PC-9 (cell line): ENCODE measurements at regions not wholly inside any gene's neighbourhood (a gene's known extent, or its start where the extent isn't known, plus 50 kb on each side); places are given as distances from the start of the nearest gene placed in this dataset.

ENCODE experiments used
- BruUV-seq: library from RNA; stranded (reverse); fragments of 400-500 nt; replicated peaks from 2 replicates; lab custom pipeline; 2021; lab: Mats Ljungman, UMichigan
- CTCF ChIA-PET: fragments of 300-600 bp; sonication (Branson Sonifier 250); formaldehyde crosslinking; loops from one replicate; lab custom pipeline; 2022; ENCODE audit warnings: antibody characterized with exemption; lab: Charles Lee
- POLR2A ChIA-PET: fragments of 300-600 bp; sonication (Branson Sonifier 250); formaldehyde crosslinking; loops from one replicate; lab custom pipeline; 2022; ENCODE audit warnings: antibody characterized with exemption; ENCODE audit not compliant: unreplicated experiment; lab: Charles Lee
- DNase-seq, 2 experiments: peaks; one replicate each; pipeline versions ENCODE4 v3.0.0 to v3.0.0-alpha.2; 2015 to 2022; ENCODE audit warnings: mixed read lengths in 1 of 2
- H2AFZ ChIP-seq: fragments of 200-600 bp; sonication (generic); 2 replicates; pipeline ENCODE4 v1.8.1; 2017; ENCODE audit warnings: antibody characterized with exemption
- H3F3A ChIP-seq: fragments of 200-600 bp; sonication (generic); 2 replicates; pipeline ENCODE4 v1.8.1; 2017; ENCODE audit warnings: antibody characterized with exemption, mild to moderate bottlenecking, low read depth; ENCODE audit not compliant: insufficient read depth
- H3K27ac ChIP-seq: fragments of 200-600 bp; sonication (generic); 2 replicates; pipeline ENCODE4 v1.6.1; 2016; ENCODE audit warnings: mixed run types
- H3K27me3 ChIP-seq: fragments of 200-600 bp; sonication (generic); 2 replicates; pipeline ENCODE4 v1.6.1; 2016; ENCODE audit warnings: low read depth, mixed run types; ENCODE audit not compliant: insufficient read depth
- H3K36me3 ChIP-seq: fragments of 200-600 bp; sonication (generic); 2 replicates; pipeline ENCODE4 v1.6.1; 2016; ENCODE audit warnings: low read depth, mixed run types
- H3K4me1 ChIP-seq: fragments of 200-600 bp; sonication (generic); replicated peaks from 2 replicates; pipeline ENCODE4 v1.6.1; 2016; ENCODE audit warnings: mixed run types; ENCODE audit not compliant: insufficient read depth
- H3K4me2 ChIP-seq: fragments of 200-600 bp; sonication (generic); 2 replicates; pipeline ENCODE4 v1.6.1; 2017; ENCODE audit warnings: mixed run types
- H3K4me3 ChIP-seq: fragments of 200-600 bp; sonication (generic); 2 replicates; pipeline ENCODE4 v1.6.1; 2016; ENCODE audit warnings: mixed run types
- H3K79me2 ChIP-seq: fragments of 200-600 bp; sonication (generic); 2 replicates; pipeline ENCODE4 v1.6.1; 2017; ENCODE audit warnings: low read depth, mixed run types
- H3K9me2 ChIP-seq: fragments of 200-600 bp; sonication (generic); 2 replicates; pipeline ENCODE4 v1.8.1; 2017; ENCODE audit warnings: mild to moderate bottlenecking; ENCODE audit not compliant: insufficient read depth
- H3K9me3 ChIP-seq: fragments of 200-600 bp; sonication (generic); 2 replicates; pipeline ENCODE4 v1.8.1; 2016; ENCODE audit warnings: low read depth; ENCODE audit not compliant: insufficient read depth
- H4K20me1 ChIP-seq: fragments of 200-600 bp; sonication (generic); 2 replicates; pipeline ENCODE4 v1.8.1; 2017; ENCODE audit not compliant: insufficient read depth
- EZH2 ChIP-seq: fragments of 200-600 bp; sonication (generic); IDR thresholded peaks from 2 replicates; pipeline ENCODE4 v1.8.0; 2017; ENCODE audit warnings: antibody characterized with exemption, low read depth
- intact Hi-C: fragments of 100-400 bp; cut with micrococcal nuclease; formaldehyde crosslinking; loops from one replicate; pipeline ENCODE4 v1.10.0; 2022; ENCODE audit not compliant: unreplicated experiment
- TF ChIP-seq, protein P1 (sequence below): fragments of 200-600 bp; sonication (generic); conservative IDR thresholded peaks from 2 replicates; pipeline ENCODE4 v1.6.1; 2017; ENCODE audit warnings: mixed run types, antibody characterized with exemption, mild to moderate bottlenecking, moderate library complexity

DNA sequence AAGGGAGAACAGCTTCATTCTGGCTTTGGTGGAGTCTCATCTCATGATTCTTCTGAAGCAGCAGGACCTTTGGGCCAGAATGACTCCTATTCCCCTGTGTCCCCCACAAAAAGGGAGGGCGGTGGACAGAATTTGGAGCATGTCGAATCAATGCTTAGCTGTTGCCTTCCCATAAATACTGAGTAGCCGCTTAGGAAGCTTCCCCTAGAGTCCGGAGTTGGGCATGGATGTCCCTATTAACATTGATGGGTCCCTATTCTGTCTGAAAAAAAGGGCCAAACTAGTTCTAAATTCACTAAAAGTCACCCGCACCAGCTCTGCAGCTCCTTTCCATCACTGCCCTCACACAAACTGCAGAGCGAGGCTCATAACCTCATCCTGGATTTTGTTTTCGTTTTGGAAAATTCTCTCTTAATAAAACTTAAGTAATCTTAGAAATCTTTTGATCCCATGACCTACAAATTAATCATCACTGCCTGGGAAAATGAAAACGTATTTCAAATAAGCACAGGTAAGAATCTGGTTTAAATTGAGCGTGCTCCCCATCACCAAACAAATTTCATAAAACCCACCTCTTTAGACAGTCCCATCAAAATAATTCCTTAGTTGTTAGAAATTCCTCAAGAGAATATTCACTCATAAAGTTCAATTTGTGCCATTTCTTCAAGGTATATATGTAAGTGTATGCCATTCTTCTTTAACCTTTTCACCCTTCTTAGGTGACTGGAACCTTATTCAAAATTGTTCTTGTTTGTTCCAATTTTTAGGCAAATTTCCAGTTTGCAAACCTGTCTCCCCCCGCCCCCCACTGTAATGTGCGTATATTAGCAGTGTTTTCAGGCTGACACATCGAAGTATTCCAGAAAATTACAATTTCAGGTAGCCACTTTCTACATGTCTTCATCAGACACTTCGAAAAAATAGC, 53.3 kb upstream of the NKAP start:
- Histone ChIP-seq H2AFZ (no peak overlapping the region), H3K27me3 (peaks cover 47% of the 10 kb centered on the region), H3F3A (no peaks in the 10 kb centered on the region), H3K4me2 (no peak overlapping the region), H4K20me1 (no peaks in the 10 kb centered on the region), H3K27ac (no peak overlapping the region), H3K9me3 (no peaks in the 10 kb centered on the region), H3K79me2 (no peaks in the 10 kb centered on the region), H3K9me2 (no peaks in the 10 kb centered on the region), H3K4me3 (no peak overlapping the region), H3K36me3 (no peaks in the 10 kb centered on the region), H3K4me1 (no peaks in the 10 kb centered on the region)
- CTCF ChIA-PET, result no interaction called here
- BruUV-seq, result no TSS peak
- intact Hi-C loops, result no loop called here
- POLR2A ChIA-PET, result interaction anchor here (0.7 kb wide), 1 partner anchor 371 kb away, joined by 3 read pairs; no protein-coding TSS in a partner anchor
- no peak for DNase-seq
- TF ChIP-seq, protein P1, sequence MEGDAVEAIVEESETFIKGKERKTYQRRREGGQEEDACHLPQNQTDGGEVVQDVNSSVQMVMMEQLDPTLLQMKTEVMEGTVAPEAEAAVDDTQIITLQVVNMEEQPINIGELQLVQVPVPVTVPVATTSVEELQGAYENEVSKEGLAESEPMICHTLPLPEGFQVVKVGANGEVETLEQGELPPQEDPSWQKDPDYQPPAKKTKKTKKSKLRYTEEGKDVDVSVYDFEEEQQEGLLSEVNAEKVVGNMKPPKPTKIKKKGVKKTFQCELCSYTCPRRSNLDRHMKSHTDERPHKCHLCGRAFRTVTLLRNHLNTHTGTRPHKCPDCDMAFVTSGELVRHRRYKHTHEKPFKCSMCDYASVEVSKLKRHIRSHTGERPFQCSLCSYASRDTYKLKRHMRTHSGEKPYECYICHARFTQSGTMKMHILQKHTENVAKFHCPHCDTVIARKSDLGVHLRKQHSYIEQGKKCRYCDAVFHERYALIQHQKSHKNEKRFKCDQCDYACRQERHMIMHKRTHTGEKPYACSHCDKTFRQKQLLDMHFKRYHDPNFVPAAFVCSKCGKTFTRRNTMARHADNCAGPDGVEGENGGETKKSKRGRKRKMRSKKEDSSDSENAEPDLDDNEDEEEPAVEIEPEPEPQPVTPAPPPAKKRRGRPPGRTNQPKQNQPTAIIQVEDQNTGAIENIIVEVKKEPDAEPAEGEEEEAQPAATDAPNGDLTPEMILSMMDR, result no peak
- no peak for TF ChIP-seq EZH2

- ChIA-PET POLR2A (no interaction called here), CTCF (no interaction called here)
- Histone ChIP-seq H3K4me1 (no peaks in the 10 kb centered on the region), H3K9me3 (no peaks in the 10 kb centered on the region), H3K79me2 (no peaks in the 10 kb centered on the region), H3K4me3 (no peak overlapping the region), H2AFZ (no peak overlapping the region), H3K36me3 (no peaks in the 10 kb centered on the region), H4K20me1 (no peaks in the 10 kb centered on the region), H3K27ac (no peak overlapping the region), H3K9me2 (no peaks in the 10 kb centered on the region), H3K4me2 (no peak overlapping the region), H3F3A (no peaks in the 10 kb centered on the region), H3K27me3 (peaks cover 53% of the 10 kb centered on the region)
- intact Hi-C loops, result no loop called here
- no peak for DNase-seq
- no TSS peak for BruUV-seq
- TF ChIP-seq, protein P1, result no peak
- TF ChIP-seq EZH2, result no peak
These were observed 52.5 kb upstream of the NKAP start for GRCh38 chrX:119996069-119996468.
